ENCODE measurements at regions not wholly inside any gene's neighbourhood (a gene's known extent, or its start where the extent isn't known, plus 50 kb on each side); places are given as distances from the start of the nearest gene placed in this dataset.

GRCh38 chr14:82070040-82070439 is 536.4 kb upstream of the SEL1L start:
- Histone ChIP-seq H3K4me1 (ENCODE audit: control insufficient read depth, insufficient read depth, low read depth, low read length) (no peaks in the 10 kb centered on the region), H3K27me3 (ENCODE audit: control insufficient read depth in 1 of 2, insufficient read depth in 1 of 2, low read length in 2 of 2) (no peaks in the 10 kb centered on the region), H3K36me3 (ENCODE audit: control insufficient read depth in 1 of 2, insufficient read depth in 2 of 2, low read depth in 1 of 2, low read length in 2 of 2) (no peaks in the 10 kb centered on the region), H3K4me2 (ENCODE audit: low read length, poor library complexity, severe bottlenecking) (no peak overlapping the region), H3K18ac (ENCODE audit: low read depth in 1 of 2, low read length in 2 of 2) (no peak overlapping the region), H3K27ac (ENCODE audit: low read length, poor library complexity, severe bottlenecking) (no peak overlapping the region), H2BK5ac (ENCODE audit: low read depth, low read length, poor library complexity, severe bottlenecking) (no peak overlapping the region), H3K9ac (ENCODE audit: low read length) (no peak overlapping the region), H2BK12ac (ENCODE audit: low read length in 2 of 2) (no peak overlapping the region), H4K8ac (ENCODE audit: low read length) (no peak overlapping the region), H2BK120ac (ENCODE audit: low read depth, low read length) (no peak overlapping the region), H3K14ac (ENCODE audit: low read length in 2 of 2) (no peak overlapping the region), H3K4ac (ENCODE audit: low read depth in 1 of 2, low read length in 2 of 2) (no peak overlapping the region), H2BK15ac (ENCODE audit: low read depth, poor library complexity, severe bottlenecking) (no peak overlapping the region), H4K91ac (ENCODE audit: low read length) (no peak overlapping the region), H3K9me3 (ENCODE audit: control insufficient read depth, low read length) (no peaks in the 10 kb centered on the region), H3K79me1 (replicated peaks; ENCODE audit: low read length, poor library complexity, severe bottlenecking) (no peaks in the 10 kb centered on the region), H3K23ac (ENCODE audit: low read length in 2 of 2) (no peak overlapping the region), H3K4me3 (ENCODE audit: insufficient read depth in 1 of 2, low read depth in 1 of 2, low read length in 2 of 2) (no peak overlapping the region), H2AK5ac (ENCODE audit: low read length, severe bottlenecking) (no peak overlapping the region), H2AFZ (ENCODE audit: low read depth, low read length) (no peak overlapping the region)
- WGBS = 49% methylated on average over 3 of the region's 3 CpGs
- DNase-seq = no peak

GRCh38 chr14:82070753-82071152 is 537.1 kb upstream of the SEL1L start:
- 58% methylated on average over 3 of the region's 3 CpGs for WGBS

GRCh38 chr14:82073547-82073946 is 539.9 kb upstream of the SEL1L start:
- Histone ChIP-seq H2BK12ac (ENCODE audit: low read length in 2 of 2) (no peak overlapping the region), H3K9ac (ENCODE audit: low read length) (no peak overlapping the region), H3K4me2 (ENCODE audit: low read length, poor library complexity, severe bottlenecking) (no peak overlapping the region), H3K27ac (ENCODE audit: low read length, poor library complexity, severe bottlenecking) (no peak overlapping the region), H3K18ac (ENCODE audit: low read depth in 1 of 2, low read length in 2 of 2) (no peak overlapping the region), H3K4me1 (ENCODE audit: control insufficient read depth, insufficient read depth, low read depth, low read length) (no peaks in the 10 kb centered on the region), H2AFZ (ENCODE audit: low read depth, low read length) (no peak overlapping the region), H3K36me3 (ENCODE audit: control insufficient read depth in 1 of 2, insufficient read depth in 2 of 2, low read depth in 1 of 2, low read length in 2 of 2) (no peaks in the 10 kb centered on the region), H3K14ac (ENCODE audit: low read length in 2 of 2) (no peak overlapping the region), H2BK15ac (ENCODE audit: low read depth, poor library complexity, severe bottlenecking) (no peak overlapping the region), H3K27me3 (ENCODE audit: control insufficient read depth in 1 of 2, insufficient read depth in 1 of 2, low read length in 2 of 2) (no peaks in the 10 kb centered on the region), H3K9me3 (ENCODE audit: control insufficient read depth, low read length) (no peaks in the 10 kb centered on the region), H2BK5ac (ENCODE audit: low read depth, low read length, poor library complexity, severe bottlenecking) (no peak overlapping the region), H2AK5ac (ENCODE audit: low read length, severe bottlenecking) (no peak overlapping the region), H4K91ac (ENCODE audit: low read length) (no peak overlapping the region), H2BK120ac (ENCODE audit: low read depth, low read length) (no peak overlapping the region), H3K79me1 (replicated peaks; ENCODE audit: low read length, poor library complexity, severe bottlenecking) (no peaks in the 10 kb centered on the region), H3K23ac (ENCODE audit: low read length in 2 of 2) (no peak overlapping the region), H3K4me3 (ENCODE audit: insufficient read depth in 1 of 2, low read depth in 1 of 2, low read length in 2 of 2) (no peak overlapping the region), H3K4ac (ENCODE audit: low read depth in 1 of 2, low read length in 2 of 2) (no peak overlapping the region), H4K8ac (ENCODE audit: low read length) (no peak overlapping the region)
- no peak for DNase-seq
- WGBS = 73% methylated on average over 2 of the region's 2 CpGs

More at GRCh38 chr14:82070753-82071152, 537.1 kb upstream of the SEL1L start:
- H4K8ac ChIP-seq (ENCODE audit: low read length) = no peak overlapping the region
- no peak overlapping the region for H3K9ac ChIP-seq (ENCODE audit: low read length)
- H2BK15ac ChIP-seq (ENCODE audit: low read depth, poor library complexity, severe bottlenecking) = no peak overlapping the region
- H2AFZ ChIP-seq (ENCODE audit: low read depth, low read length) = no peak overlapping the region
- DNase-seq = no peak
- H2BK120ac ChIP-seq (ENCODE audit: low read depth, low read length) = no peak overlapping the region
- H3K4me1 ChIP-seq (ENCODE audit: control insufficient read depth, insufficient read depth, low read depth, low read length) = no peaks in the 10 kb centered on the region
- H3K14ac ChIP-seq (ENCODE audit: low read length in 2 of 2) = no peak overlapping the region
- no peak overlapping the region for H4K91ac ChIP-seq (ENCODE audit: low read length)
- H2AK5ac ChIP-seq (ENCODE audit: low read length, severe bottlenecking) = no peak overlapping the region
- H3K18ac ChIP-seq (ENCODE audit: low read depth in 1 of 2, low read length in 2 of 2) = no peak overlapping the region
- no peak overlapping the region for H2BK12ac ChIP-seq (ENCODE audit: low read length in 2 of 2)
- H3K4me2 ChIP-seq (ENCODE audit: low read length, poor library complexity, severe bottlenecking) = no peak overlapping the region
- no peaks in the 10 kb centered on the region for H3K36me3 ChIP-seq (ENCODE audit: control insufficient read depth in 1 of 2, insufficient read depth in 2 of 2, low read depth in 1 of 2, low read length in 2 of 2)
- H3K23ac ChIP-seq (ENCODE audit: low read length in 2 of 2) = no peak overlapping the region
- no peaks in the 10 kb centered on the region for H3K79me1 ChIP-seq (replicated peaks; ENCODE audit: low read length, poor library complexity, severe bottlenecking)
- no peaks in the 10 kb centered on the region for H3K9me3 ChIP-seq (ENCODE audit: control insufficient read depth, low read length)
- no peak overlapping the region for H3K27ac ChIP-seq (ENCODE audit: low read length, poor library complexity, severe bottlenecking)
- no peak overlapping the region for H3K4ac ChIP-seq (ENCODE audit: low read depth in 1 of 2, low read length in 2 of 2)
- no peak overlapping the region for H3K4me3 ChIP-seq (ENCODE audit: insufficient read depth in 1 of 2, low read depth in 1 of 2, low read length in 2 of 2)
- H2BK5ac ChIP-seq (ENCODE audit: low read depth, low read length, poor library complexity, severe bottlenecking) = no peak overlapping the region
- H3K27me3 ChIP-seq (ENCODE audit: control insufficient read depth in 1 of 2, insufficient read depth in 1 of 2, low read length in 2 of 2) = no peaks in the 10 kb centered on the region

DNA sequence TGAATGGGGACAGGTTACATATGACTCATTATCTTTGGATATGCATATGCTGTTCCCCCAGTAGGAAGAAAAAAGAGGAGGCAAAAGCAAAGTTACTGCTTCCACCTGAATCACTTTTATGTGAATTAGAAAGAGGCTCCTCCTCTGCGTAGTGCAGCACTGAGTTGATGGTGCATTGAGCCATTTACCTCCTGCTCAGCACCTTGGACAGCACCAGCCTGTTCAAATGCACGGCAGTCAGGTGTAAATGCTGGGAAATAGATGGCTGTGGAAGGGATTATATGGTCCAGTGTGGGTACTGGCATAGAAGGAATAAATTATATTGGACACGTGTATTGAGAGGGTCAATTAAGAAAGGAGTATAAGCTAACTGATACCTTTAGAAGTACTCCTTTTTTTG is 541.9 kb upstream of the SEL1L start:
- peaks cover 4% of the 10 kb centered on the region for H3K9me3 ChIP-seq (ENCODE audit: control insufficient read depth, low read length)
- no peak overlapping the region for H3K18ac ChIP-seq (ENCODE audit: low read depth in 1 of 2, low read length in 2 of 2)
- H3K14ac ChIP-seq (ENCODE audit: low read length in 2 of 2) = no peak overlapping the region
- no peak overlapping the region for H3K23ac ChIP-seq (ENCODE audit: low read length in 2 of 2)
- no peaks in the 10 kb centered on the region for H3K4me1 ChIP-seq (ENCODE audit: control insufficient read depth, insufficient read depth, low read depth, low read length)
- H2AFZ ChIP-seq (ENCODE audit: low read depth, low read length) = no peak overlapping the region
- H3K9ac ChIP-seq (ENCODE audit: low read length) = no peak overlapping the region
- no peak overlapping the region for H2AK5ac ChIP-seq (ENCODE audit: low read length, severe bottlenecking)
- H2BK120ac ChIP-seq (ENCODE audit: low read depth, low read length) = no peak overlapping the region
- no peak overlapping the region for H2BK15ac ChIP-seq (ENCODE audit: low read depth, poor library complexity, severe bottlenecking)
- no peak overlapping the region for H2BK5ac ChIP-seq (ENCODE audit: low read depth, low read length, poor library complexity, severe bottlenecking)
- H4K8ac ChIP-seq (ENCODE audit: low read length) = no peak overlapping the region
- no peak overlapping the region for H4K91ac ChIP-seq (ENCODE audit: low read length)
- 20% methylated on average over 3 of the region's 3 CpGs for WGBS
- no peak overlapping the region for H2BK12ac ChIP-seq (ENCODE audit: low read length in 2 of 2)
- no peak overlapping the region for H3K4ac ChIP-seq (ENCODE audit: low read depth in 1 of 2, low read length in 2 of 2)
- H3K36me3 ChIP-seq (ENCODE audit: control insufficient read depth in 1 of 2, insufficient read depth in 2 of 2, low read depth in 1 of 2, low read length in 2 of 2) = no peaks in the 10 kb centered on the region
- no peak overlapping the region for H3K4me2 ChIP-seq (ENCODE audit: low read length, poor library complexity, severe bottlenecking)
- no peak for DNase-seq
- no peak overlapping the region for H3K27ac ChIP-seq (ENCODE audit: low read length, poor library complexity, severe bottlenecking)
- no peak overlapping the region for H3K4me3 ChIP-seq (ENCODE audit: insufficient read depth in 1 of 2, low read depth in 1 of 2, low read length in 2 of 2)
- no peaks in the 10 kb centered on the region for H3K27me3 ChIP-seq (ENCODE audit: control insufficient read depth in 1 of 2, insufficient read depth in 1 of 2, low read length in 2 of 2)
- H3K79me1 ChIP-seq (replicated peaks; ENCODE audit: low read length, poor library complexity, severe bottlenecking) = no peaks in the 10 kb centered on the region
